Right cardiac atrium (tissue), 5 donors: ENCODE measurements at regions not wholly inside any gene's neighbourhood (a gene's known extent, or its start where the extent isn't known, plus 50 kb on each side); places are given as distances from the start of the nearest gene placed in this dataset.

Source experiments
- ATAC-seq, 2 donors: fragments of 200-7000 bp; cut with Tn5 transposase; one replicate each; pipeline versions ENCODE4 v1.8.0 to v1.9.1; 2020; ENCODE audit warnings: moderate library complexity in 2 of 2, mild to moderate bottlenecking in 1 of 2
- DNase-seq, 3 donors: peaks; one replicate each; pipeline ENCODE4 v3.0.0-alpha.2; 2020
- H3K27ac ChIP-seq: one replicate; pipeline ENCODE4 v1.5.1; 2013; ENCODE audit warnings: mild to moderate bottlenecking, low read length, control low read depth, moderate library complexity
- H3K27me3 ChIP-seq: one replicate; pipeline ENCODE4 v1.6.1; 2013; ENCODE audit not compliant: control insufficient read depth, insufficient read depth
- H3K4me1 ChIP-seq: one replicate; pipeline ENCODE4 v1.6.1; 2013; ENCODE audit warnings: low read length; ENCODE audit not compliant: control insufficient read depth, insufficient read depth
- H3K4me3 ChIP-seq: one replicate; pipeline ENCODE4 v1.5.1; 2013; ENCODE audit warnings: low read length, control low read depth
- H3K9me3 ChIP-seq: one replicate; pipeline ENCODE4 v1.6.1; 2013; ENCODE audit warnings: low read length; ENCODE audit not compliant: control insufficient read depth
- WGBS: extraction: QIAGEN DNeasy Blood & Tissue Kit; methylation state at CpG from one replicate; pipeline ENCODE4 v1.1.7; 2013; 5-methylcytosine and 5-hydroxymethylcytosine counted together
- intact Hi-C, 4 donors: fragments of 100-400 bp; cut with DNase I; formaldehyde crosslinking; loops; one replicate each; pipeline versions ENCODE4 v1.11.0 to v1.14.0; 2022 to 2023
- donor health status: healthy with polysubstance abuse.
- donor health status: DM: no; HTN: yes; CAD: no.
- donor health status: DM: no; HTN: no; CAD: no.
- donor health status: DM: no; HTN: yes; CAD: no; lungs with severe emphysema.
- donor health status: DM: yes; HTN: yes; CAD: no.

DNA sequence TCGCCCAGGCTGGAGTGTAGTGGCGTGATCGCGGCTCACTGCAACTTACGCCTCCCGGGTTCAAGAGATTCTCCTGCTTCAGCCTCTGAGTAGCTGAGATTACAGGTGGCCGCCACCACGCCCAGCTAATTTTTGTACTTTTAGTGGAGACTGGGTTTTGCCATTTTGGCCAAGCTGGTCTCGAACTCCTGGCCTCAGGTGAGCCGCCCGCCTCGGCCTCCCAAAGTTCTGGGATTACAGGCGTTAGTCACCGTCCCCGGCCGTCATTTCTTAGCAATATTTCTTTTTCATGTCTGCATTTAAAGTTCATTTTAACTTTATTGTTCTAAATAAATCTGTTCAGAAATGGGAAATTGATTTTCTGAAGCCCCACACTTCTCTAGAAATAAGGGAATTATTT is 597.3 kb upstream of the DDX18 start:
- H3K4me1 ChIP-seq, result no peaks in the 10 kb centered on the region
- H3K27me3 ChIP-seq, result no peaks in the 10 kb centered on the region
- 93% methylated on average over 16 of the region's 16 CpGs for WGBS
- DNase-seq (no peak), ATAC-seq (no peak)
- H3K27ac ChIP-seq, result no peak overlapping the region
- H3K9me3 ChIP-seq, result no peaks in the 10 kb centered on the region
- intact Hi-C loops, result no loop called here
- H3K4me3 ChIP-seq, result no peak overlapping the region

DNA sequence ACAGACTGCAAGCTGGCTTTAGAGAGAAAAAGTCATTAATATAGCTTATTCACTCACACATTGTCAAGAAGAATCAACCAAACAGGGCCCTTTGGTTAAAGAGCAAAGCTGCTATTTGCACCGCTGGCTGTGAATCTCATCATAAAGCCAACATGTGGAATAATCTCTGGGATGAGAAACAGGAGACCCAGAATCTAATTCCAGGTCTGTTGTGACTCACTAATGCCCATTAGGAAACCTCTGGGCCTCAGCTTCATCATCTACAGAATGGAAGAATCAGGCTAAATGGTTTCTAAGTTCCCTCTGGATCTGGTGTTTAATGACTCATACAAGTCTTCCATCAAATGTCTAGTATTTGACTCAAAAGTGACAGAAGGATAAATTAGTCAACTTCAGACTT is 591.7 kb upstream of the DDX18 start:
- 73% methylated on average over 1 of the region's 1 CpG for WGBS
- intact Hi-C loops, result no loop called here
- Histone ChIP-seq H3K27ac (no peak overlapping the region), H3K4me1 (no peaks in the 10 kb centered on the region), H3K4me3 (no peak overlapping the region), H3K27me3 (no peaks in the 10 kb centered on the region), H3K9me3 (no peaks in the 10 kb centered on the region)
- DNase-seq, result no peak
- ATAC-seq, result no peak

DNA sequence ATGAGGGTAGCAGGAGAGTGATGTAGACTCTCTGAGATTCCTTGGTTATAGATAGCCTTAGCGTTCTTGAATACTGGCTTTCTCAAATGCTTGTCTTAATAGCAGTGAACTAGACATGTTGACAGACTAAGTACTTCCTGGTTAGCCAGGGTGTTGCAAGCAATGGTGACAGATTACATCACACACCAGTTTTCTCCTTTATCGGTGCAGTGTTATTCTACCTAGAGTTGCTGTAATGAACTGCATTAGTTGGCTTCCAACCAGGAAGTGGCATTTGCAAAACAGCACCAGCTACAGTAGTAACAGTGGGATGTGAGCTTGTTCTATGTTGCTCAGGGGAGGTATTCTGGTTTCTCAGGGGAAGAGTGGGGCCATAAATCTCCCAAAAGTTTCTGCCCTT is 582.2 kb upstream of the DDX18 start:
- no peaks in the 10 kb centered on the region for H3K4me1 ChIP-seq
- H3K4me3 ChIP-seq, result no peak overlapping the region
- H3K27ac ChIP-seq, result no peak overlapping the region
- no peaks in the 10 kb centered on the region for H3K9me3 ChIP-seq
- ATAC-seq (no peak), DNase-seq (no peak)
- no peaks in the 10 kb centered on the region for H3K27me3 ChIP-seq
- intact Hi-C loops, result no loop called here
- WGBS, result 48% methylated on average over 2 of the region's 2 CpGs

DNA sequence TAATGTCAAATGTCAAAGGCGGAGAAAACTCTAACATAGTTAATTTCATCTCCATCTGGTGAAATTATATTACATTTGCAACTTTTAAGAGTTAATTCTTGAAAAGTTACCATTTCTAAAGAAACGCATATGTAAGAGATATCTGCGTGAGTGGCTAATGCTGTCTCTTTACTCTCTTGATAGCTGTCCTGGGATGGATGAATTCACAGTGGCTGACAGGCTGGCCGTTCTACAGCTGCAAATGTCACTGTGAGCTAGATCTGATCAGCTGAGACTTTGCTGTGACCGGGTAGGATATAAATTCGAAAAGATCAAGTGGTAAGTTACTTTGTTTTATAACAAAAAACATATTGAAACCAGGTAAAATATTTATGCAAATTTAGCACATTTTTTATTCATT is 557.1 kb upstream of the DDX18 start:
- H3K4me3 ChIP-seq, result no peak overlapping the region
- H3K9me3 ChIP-seq, result no peaks in the 10 kb centered on the region
- ATAC-seq (no peak), DNase-seq (no peak)
- H3K4me1 ChIP-seq, result no peaks in the 10 kb centered on the region
- WGBS, result 48% methylated on average over 6 of the region's 6 CpGs
- intact Hi-C loops, result no loop called here
- H3K27ac ChIP-seq, result no peak overlapping the region
- no peaks in the 10 kb centered on the region for H3K27me3 ChIP-seq

DNA sequence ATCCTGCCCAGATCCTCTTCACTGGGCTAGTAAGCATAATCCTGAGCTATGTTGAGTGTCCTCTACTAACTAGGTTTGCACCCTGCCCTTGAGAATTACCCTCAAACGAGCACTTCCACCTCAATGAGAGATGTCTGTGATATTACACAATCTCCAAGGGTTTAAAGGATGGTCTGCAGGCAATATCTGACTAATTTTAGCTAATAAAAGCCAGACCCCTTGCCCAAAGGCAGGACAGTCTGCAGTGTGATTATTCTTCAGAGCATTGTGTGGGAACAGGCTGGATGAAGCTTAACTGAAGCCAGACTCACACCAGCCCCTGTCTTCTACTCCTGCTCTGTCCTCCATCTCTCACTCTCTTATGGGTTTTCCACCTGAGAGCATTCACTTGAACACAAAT is 544.9 kb upstream of the DDX18 start:
- no peaks in the 10 kb centered on the region for H3K27me3 ChIP-seq
- DNase-seq (no peak), ATAC-seq (no peak)
- 33% methylated on average over 1 of the region's 1 CpG for WGBS
- no peaks in the 10 kb centered on the region for H3K9me3 ChIP-seq
- H3K4me3 ChIP-seq, result no peak overlapping the region
- intact Hi-C loops, result no loop called here
- H3K27ac ChIP-seq, result no peak overlapping the region
- H3K4me1 ChIP-seq, result no peaks in the 10 kb centered on the region

DNA sequence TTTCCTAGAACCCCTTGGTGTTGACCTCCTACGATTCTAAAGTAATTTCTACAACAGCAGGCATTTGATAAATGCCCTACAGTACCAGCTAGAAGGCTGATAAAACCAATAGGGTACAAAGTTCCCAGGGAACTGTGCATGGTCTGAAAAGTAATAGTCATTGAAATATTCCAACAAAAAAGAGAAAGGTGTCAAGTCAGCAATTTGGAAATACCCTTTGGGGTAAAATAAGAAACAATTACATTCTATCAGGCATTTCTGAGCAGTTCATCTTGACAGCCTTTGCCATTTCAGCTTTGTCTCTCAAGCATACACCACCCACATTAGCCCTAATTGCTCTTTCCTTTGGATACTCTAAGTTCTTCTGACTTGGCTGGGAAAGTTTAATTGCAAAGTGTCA is 542.9 kb upstream of the DDX18 start:
- ATAC-seq, result no peak
- no peak overlapping the region for H3K4me3 ChIP-seq
- no peak overlapping the region for H3K27ac ChIP-seq
- DNase-seq, result no peak
- no peaks in the 10 kb centered on the region for H3K4me1 ChIP-seq
- intact Hi-C loops, result no loop called here
- no peaks in the 10 kb centered on the region for H3K27me3 ChIP-seq
- 26% methylated on average over 1 of the region's 1 CpG for WGBS
- H3K9me3 ChIP-seq, result no peaks in the 10 kb centered on the region

DNA sequence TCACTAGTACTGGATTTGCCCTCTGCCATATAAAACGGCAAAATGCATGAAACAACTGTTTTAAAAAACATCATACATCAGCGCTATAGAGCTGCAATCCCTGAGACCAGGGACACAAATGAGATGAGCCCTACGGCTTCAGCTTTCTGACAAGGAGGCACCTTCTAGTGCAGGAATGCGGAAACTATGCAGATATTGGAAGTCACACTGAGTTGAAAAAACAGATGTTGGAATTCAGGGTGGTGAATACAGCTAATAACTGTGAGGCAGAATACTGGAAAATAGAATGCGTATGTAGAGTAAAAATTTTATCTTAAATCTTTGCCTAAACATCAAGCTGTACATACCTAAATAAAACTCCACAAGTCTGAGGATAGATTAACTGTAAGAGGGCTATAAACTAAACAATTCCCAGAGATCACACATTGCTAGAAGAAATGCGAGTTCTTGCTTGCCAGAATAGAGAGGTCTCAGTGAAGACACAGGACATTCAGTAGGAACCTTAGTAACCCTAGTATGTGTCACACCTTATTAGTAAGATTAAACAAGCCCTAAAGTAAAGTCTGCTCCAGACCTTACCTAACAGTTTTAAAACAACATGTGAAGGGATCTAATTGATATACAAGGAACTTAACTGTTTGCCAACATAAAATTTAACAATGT is 541.4 kb upstream of the DDX18 start:
- no peak for ATAC-seq
- no peak overlapping the region for H3K4me3 ChIP-seq
- intact Hi-C loops, result no loop called here
- WGBS, result 48% methylated on average over 6 of the region's 6 CpGs
- DNase-seq, result no peak
- H3K27ac ChIP-seq, result no peak overlapping the region
- no peaks in the 10 kb centered on the region for H3K27me3 ChIP-seq
- no peaks in the 10 kb centered on the region for H3K9me3 ChIP-seq
- H3K4me1 ChIP-seq, result no peaks in the 10 kb centered on the region

DNA sequence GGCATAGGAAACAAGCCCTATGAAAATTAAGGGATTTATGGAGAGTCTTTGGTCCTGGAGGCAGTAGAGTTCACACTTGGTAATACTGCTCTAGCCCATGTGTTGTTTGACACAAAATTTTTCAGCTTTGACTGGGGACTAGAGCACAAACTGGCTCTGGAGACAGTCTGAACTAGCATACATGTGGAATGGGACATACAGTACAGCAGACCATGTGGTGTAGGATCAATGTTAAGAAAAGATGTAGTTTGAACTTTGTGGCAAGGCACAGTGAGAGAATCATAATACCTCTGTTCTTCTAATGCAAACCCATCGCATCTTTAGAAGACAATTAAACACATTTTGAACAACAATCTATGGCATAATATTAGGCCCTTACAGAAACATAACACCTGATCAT is 521.5 kb upstream of the DDX18 start:
- DNase-seq (no peak), ATAC-seq (no peak)
- Histone ChIP-seq H3K27me3 (no peaks in the 10 kb centered on the region), H3K27ac (no peak overlapping the region), H3K4me3 (no peak overlapping the region), H3K4me1 (no peaks in the 10 kb centered on the region), H3K9me3 (no peaks in the 10 kb centered on the region)
- 96% methylated on average over 1 of the region's 1 CpG for WGBS
- intact Hi-C loops, result no loop called here

DNA sequence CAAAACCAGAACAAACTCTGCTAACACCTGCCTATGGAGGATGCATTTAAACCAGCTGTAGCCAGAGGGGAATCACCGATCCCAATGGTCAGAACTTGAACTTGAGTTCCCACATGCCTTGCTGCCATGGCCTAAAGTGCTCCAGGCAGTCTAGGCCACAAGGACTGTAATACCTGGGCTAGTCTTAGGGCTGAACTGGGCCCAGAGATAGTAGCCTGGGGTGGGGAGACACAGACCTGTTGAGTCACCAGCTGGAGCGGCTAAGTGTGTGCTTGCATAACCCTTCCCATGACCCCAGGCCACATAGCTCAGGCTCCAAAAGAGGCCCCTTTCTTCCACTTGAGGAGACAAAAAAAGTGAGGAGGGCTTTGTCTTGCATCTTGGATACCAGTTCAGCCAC is 515.0 kb upstream of the DDX18 start:
- 87% methylated on average over 2 of the region's 2 CpGs for WGBS
- no peak overlapping the region for H3K27ac ChIP-seq
- intact Hi-C loops, result no loop called here
- ATAC-seq (no peak), DNase-seq (no peak)
- no peaks in the 10 kb centered on the region for H3K4me1 ChIP-seq
- H3K27me3 ChIP-seq, result no peaks in the 10 kb centered on the region
- no peak overlapping the region for H3K4me3 ChIP-seq
- H3K9me3 ChIP-seq, result no peaks in the 10 kb centered on the region

DNA sequence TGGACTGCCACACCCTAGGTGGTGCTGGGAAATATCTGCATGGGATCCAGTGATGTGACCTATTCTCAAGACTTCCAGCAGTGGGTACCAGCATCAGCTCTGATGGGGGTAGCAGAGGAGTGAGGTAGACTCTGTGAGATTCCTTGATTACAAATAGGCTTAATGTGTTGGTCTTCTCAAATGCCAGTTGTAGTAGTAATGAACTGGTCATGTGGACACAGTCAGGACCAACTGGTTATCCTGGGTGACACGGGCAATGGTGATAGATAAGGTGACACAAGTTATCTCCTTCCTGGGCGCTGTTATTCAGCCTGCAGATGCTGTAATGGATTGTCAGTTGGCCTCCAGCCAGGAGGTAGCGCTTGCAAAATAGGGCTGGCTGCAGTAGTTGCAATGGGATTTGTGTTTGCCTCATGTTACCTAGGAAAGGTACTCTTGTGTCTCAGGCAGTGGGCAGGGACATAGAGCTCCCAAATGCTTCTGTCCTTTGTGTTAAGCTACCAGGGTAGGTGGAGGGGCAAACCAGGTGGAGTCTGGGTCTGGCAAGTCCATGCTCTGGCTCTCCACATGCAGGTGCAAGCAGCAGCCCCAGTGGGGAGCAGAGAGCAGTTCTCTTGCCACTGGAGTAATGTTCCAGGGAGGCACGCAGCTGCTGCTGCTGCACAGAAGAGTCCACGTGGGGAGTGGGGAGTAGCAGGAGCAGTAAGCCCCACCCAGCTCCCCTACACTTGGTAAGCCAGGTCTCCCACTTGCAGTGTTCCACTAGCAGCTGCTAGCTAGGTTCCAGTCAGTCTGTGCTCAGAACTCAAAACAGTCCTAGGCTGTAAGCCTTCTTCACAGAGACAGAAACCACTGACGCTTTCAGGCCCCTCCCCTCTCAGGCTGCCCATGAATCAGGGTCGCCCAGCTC is 505.4 kb upstream of the DDX18 start:
- 71% methylated on average over 7 of the region's 7 CpGs for WGBS
- no peaks in the 10 kb centered on the region for H3K4me1 ChIP-seq
- ATAC-seq (no peak), DNase-seq (no peak)
- intact Hi-C loops, result no loop called here
- no peaks in the 10 kb centered on the region for H3K27me3 ChIP-seq
- no peak overlapping the region for H3K27ac ChIP-seq
- H3K4me3 ChIP-seq, result no peak overlapping the region
- no peaks in the 10 kb centered on the region for H3K9me3 ChIP-seq

DNA sequence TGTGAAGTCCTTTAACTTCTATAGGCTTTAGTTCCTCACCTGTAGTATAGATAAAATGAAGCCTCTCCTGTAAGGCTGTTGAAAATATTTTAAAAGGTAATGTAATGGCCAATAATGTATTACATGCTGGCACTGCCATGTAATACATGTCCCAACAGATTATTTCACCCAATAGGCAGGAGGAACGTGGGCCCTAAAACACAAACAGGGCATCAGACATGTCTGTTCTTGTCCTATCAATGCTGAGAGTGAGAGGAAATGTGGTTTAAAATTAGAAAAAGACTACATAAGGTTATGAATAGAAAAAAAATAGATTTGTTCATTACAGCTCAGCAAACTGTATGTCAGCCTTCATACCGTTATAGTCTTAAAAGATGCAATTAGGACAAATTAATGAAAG is 492.7 kb upstream of the DDX18 start:
- Histone ChIP-seq H3K9me3 (no peaks in the 10 kb centered on the region), H3K4me3 (no peak overlapping the region), H3K27ac (no peak overlapping the region), H3K27me3 (no peaks in the 10 kb centered on the region), H3K4me1 (no peaks in the 10 kb centered on the region)
- 68% methylated on average over 2 of the region's 2 CpGs for WGBS
- no peak for ATAC-seq
- intact Hi-C loops, result no loop called here
- DNase-seq, result no peak
